GM18861 (cell line): ENCODE measurements at regions not wholly inside any gene's neighbourhood (a gene's known extent, or its start where the extent isn't known, plus 50 kb on each side); places are given as distances from the start of the nearest gene placed in this dataset.
"Not testable (repeated sequence)": the region's sequence is repeated elsewhere in the genome, so short reads cannot be mapped to it uniquely, and the experiment has no call there.

Experiments
- ATAC-seq: cut with Tn5 transposase; IDR thresholded peaks from one replicate; pipeline ENCODE4 v1.9.1; 2021; ENCODE audit not compliant: unreplicated experiment

DNA sequence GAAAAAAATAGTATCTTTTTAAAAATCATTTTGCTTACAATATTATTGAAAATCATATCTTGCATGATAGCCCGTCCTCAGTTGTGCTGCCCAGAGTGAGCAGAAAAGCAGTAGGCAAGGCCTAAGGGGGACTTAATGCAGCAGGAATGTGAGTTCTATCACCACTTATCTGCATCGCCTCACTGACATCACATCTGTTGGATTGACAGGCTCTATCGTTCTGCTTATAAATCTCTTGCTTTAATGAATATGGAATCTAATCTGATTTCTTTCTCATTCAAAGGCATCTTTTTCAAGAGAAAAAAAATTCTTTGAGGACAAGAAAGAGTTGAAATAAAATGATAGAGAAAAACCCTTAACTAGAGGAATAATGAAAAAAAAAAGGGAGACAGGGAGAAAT, 249.9 kb downstream of the PAPSS1 start:
- ATAC-seq = no peak

DNA sequence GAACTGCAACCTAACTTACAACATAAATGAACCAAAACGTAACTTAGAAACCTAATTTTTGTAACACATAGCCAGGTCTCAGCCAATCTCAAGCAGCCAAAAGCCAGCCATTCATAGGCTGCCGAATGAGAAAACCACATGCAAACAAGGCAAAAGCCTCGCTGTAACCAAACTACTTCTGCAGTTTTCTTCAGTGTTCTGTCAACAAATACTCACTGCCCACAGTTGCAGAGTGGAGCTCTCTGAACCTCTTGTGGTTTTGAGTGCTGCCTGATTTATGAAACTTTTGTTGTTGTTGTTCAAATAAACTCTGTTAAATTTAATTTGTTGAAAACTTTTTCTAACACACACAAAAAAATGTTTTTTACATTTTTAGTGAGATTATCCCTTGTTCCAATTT, 251.2 kb downstream of the PAPSS1 start:
- ATAC-seq = no peak

DNA sequence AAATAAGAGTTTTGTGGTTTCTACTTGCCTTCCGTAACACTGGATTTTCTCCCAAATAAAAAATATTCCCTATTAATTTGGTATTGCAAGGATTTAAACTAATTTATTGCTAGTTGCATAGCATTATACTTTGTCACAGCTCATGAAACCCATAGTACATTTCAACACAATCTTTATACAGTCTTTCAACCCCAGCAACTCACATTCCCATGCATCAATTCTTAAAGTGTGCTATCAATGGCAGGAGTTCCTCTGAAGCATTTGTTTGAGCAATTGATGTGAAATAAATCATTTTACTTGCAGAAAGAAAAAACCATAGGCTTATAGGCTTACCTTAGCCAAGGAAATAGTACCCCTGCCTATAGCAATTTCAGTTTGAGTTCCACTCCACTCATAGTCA, 251.9 kb downstream of the PAPSS1 start:
- no peak for ATAC-seq

DNA sequence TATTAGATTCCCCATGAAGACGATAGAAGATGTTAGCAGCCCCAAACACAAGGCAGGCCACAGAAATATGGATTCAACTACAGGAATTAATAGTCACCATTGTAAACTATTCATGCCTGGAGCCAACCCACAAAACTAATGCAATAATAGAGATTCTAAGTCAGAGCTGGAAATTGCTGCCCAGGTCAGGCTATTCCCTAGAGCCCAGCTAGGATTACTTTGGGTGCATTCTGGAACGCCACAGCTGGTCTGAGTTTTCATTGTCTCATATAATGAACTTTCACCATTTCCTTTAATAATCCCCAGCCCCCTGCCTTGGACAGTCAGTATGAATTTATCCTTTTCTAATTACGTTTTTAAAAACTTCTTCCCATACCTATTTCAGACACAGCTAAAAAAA, 252.6 kb downstream of the PAPSS1 start:
- ATAC-seq = no peak

DNA sequence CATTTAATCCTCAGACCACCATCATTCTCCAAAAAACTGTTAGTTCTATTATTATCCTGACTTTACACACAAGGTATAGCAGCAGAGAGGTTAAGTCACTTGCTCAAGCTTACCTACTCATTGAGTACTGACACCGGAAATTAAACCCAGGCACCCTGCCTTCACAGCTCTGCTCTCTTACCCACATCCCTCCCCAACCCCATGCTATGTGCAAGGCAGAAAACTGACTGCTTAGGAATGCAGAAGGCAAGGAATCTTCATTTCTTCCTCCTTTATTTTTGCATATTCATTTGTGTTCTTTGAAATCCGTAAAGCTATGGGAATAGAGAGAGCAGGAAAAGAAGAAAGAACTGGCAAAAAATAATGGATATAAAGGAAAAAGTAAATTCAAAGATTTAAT, 261.8 kb downstream of the PAPSS1 start:
- no peak for ATAC-seq

DNA sequence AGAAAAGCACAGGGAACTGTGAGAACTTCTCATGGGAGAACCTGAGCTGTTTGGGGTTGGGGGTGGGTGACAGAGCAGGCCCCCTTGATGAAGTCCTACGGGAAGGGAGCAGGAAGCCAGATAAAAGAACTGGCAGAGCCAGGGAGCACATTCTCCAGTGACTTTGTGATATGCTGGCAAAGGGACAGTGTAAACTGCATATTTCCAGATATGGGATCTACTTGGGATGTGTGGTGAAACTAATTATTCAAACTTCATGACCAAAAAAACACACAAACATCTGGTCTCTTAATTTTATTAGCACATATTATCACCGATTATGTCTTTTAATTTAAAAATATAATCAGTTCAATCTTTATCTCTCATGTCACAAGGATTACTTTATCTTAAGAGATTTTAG, 266.0 kb downstream of the PAPSS1 start:
- ATAC-seq = no peak

DNA sequence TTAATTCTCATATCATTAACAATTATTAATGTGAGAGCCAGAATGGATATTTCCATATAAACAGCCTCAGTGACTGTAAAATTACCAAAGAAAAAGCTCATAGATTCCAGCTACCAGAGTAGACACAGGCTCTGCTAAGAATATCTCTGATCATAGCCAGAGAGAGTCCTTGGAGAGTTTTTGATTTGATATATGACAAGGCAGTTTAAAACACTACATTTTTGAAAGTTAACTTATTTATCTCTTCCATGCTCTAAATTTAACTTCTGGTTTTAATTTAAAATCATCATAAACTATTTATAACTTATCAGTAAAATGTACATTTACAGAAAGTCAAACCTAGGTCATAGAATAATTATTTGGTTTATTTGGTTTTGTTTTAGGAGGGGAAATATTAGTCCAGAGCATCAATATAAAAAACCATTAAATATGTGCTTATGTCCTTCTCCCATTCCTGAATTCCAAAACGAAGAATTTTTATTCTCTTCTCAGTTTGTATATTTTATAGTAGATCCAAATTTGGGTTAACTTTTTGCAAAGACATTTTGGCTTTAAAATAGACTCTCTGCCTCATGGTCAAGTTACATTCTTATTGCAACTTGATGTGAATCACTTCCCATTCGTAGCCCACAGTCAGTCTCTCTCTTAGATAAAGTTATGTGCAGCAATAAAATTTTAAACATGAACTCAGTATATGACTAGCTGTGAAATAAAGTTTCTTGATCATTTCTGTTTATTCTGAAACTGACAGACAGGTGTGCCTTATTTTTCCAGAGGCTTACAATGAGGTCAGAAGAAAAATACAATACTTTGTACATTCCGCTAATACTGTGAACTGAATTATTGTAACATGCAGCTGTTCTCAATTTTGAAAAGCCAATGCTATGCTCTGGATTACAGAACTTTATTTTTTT, 267.1 kb downstream of the PAPSS1 start:
- ATAC-seq = no peak

DNA sequence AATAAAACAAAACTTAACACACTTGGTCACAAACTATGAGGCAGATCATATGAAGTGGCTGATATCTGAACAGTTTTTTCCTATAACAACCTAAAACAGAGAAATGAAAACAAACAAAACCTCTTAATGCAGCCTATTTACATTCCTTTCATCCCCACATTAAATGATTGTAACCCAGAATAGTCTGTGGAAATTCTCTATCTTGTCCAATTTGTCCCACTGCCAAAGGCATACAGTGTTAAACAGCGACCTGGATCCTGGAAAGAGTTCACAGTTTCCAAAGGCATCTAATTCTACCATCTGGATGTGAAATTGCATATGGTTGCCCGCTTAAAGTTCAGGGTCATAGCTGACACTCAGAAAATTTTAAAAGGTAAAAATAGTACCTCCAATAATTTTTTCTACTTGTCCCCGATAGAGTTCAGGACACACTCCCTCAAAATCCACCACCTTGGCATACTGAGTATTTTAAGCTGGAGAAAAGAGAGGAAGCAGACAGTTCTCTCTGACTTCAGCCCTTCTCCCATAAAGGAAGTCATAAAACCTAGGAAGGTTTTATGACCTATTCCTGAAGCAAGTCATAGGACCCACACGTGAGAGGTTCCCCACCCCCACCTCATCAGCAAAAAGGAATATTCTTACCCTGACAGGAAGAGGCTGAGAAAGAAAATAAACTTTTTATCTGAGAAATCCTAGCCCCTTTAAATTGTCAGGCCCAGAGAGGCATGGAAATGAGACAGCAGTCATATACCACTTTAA, 270.2 kb downstream of the PAPSS1 start:
- ATAC-seq = no peak

DNA sequence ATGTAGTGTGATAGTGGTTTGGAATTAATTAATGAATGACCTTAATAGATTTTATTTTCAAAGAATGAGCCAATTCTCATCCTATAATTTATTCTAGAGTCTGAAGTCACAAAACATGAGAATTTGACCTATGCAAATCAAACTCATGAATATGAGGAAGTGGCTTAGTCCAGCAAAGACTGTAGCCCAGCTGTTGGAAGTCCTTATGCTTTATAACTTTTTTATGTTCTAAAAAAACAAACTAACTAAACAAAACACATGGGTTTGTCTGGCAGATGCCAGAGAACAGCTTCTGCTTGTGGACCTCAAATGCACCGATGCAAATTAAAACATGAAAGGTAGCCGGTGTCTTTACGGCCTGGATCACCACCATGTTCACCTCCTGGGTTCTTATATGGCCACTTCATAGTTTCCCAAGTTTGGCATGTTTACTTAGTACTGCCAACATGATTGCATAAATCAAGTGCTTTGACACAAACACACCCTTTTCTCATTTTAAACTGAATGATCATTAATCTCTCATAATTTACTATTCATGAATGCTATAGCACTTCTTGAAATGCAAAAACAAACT, 277.4 kb downstream of the PAPSS1 start:
- ATAC-seq = no peak

DNA sequence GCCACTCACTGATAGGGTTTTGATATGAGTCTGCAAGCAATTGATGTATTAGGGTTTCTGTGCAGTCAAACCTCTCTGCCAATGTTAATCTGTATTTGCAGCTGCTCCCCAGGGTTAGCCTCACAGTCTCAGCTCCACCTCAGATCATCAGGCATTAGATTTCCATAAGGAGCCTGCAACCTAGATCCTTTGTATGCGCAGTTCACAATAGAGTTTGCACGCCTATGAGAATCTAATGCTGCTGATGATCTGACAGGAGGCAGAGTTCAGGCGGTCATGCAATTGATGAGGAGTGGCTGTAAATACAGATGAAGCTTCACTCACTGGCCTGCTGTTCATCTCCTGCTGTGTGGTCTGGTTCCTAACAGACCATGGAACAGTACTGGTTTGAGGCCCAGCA, 280.6 kb downstream of the PAPSS1 start:
- ATAC-seq = no peak

DNA sequence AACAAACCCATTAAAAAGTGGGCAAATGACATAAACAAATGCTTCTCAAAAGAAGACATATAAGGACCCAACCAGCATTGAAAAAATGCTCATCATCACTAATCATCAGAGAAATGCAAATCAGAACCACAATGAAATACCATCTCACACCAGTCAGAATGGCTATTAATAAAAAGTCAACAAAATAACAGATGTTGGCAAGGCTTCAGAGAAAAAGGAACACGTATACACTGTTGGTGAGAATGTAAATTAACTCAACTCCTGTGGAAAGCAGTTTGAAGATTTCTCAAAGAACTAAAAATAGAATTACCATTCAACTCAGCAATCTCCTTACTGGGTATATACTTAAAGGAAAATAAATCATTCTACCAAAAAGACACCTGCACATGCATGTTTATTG, 283.6 kb downstream of the PAPSS1 start:
- not testable (repeated sequence) for ATAC-seq

DNA sequence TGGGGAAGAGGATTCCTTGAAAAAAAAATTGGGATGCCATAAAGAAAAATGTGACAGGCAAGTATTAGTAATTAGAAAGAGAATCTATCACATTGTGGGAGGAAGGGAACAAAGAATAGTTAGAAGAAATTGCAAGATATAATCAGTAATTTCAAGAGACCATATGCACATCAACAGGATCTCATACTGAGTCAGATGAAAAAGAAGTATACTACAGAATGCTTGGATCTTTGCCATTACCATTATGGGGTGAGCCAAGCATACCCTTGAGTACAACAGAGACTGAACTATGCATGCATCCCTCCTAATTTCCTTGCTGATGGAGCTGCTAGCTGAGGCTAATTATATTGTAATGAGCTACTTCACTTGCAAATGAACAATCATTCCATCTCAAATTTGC, 287.6 kb downstream of the PAPSS1 start:
- no peak for ATAC-seq

DNA sequence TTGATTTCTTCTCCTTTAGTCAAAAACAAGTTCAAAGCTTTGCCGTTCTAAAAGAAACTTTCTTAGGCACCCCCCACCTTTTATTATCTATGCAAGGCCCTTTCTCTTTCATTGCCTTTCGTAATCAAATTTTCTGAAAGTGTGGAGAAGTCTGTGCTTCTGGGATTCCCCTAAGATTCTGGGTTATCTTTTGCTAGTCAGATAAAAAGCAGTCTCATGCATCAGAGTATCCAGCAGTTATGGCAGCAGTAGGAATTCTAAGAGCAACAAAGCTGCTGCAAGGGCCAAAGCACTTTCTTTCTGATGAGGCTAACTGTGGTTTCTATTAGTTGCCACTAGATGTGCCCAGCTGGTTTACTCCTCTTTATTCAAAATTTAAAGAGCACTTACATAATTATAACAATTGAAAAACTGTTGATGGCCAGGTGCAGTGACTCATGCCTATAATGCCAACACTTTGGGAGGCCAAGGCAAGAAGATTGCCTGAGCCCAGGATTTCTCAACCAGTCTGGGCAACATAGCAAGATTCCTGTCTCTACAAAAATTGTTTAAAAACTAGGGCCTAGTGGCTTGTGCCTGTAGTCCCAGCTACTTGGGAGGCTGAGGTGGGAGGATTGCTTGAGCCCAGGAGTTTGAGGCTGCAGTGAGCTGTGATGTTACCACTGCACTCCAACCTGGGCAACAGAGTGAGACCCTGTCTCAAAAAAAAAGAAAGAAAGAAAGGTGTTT, 296.2 kb downstream of the PAPSS1 start:
- no peak for ATAC-seq

DNA sequence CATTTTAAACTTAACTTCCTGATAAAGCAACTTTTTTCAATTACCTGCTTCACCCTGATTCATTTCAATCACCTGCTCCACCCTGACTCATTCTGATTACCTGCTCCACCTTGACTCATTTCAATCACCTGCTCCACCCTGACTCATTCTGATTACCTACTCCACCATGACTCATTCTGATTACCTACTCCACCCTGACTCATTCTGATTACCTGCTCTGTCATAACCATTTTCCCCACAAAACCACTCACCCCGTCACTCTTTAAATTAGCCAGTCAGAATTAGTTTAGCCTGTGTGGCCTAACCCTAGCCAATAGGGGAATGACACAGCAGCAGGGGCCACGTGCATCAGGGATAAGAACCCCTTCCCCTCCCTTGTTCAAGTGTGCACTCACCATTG, 300.5 kb downstream of the PAPSS1 start:
- not testable (repeated sequence) for ATAC-seq

DNA sequence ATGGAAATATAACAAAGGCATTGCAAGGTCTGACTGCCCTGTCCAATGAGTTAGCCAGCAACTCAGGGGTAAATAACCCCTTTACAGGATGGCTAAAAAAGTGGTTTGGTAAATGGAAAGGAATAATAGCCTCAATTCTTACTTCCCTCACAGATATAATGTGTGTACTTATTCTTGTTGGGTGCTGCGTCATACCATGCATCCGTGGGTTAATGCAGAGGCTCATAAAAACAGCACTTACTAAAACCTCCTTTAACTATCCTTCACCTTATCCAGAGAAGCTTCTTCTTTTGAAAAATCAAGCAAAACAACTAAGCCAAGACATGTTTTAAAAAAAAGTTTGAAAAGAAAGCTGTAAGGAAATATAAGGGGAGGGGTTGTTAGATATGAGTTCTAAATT, 301.0 kb downstream of the PAPSS1 start:
- no peak for ATAC-seq

DNA sequence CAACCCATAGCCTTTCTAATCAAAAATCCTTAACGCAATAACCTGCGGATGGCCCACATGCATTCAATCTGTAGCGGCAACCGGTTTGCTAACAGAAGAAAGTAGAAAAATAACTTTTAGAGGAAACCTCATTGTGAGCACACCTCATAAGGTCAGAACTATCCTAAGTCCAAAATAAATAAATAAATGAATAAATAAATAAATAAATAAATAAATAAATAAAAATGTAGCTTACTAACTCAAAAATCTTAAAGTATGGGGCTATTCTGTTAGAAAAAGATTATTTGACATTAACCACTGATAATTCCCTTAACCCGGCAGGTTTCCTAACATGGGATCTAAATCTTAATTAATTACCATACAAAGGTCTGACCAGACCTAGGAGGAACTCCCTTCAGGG, 304.5 kb downstream of the PAPSS1 start:
- not testable (repeated sequence) for ATAC-seq

DNA sequence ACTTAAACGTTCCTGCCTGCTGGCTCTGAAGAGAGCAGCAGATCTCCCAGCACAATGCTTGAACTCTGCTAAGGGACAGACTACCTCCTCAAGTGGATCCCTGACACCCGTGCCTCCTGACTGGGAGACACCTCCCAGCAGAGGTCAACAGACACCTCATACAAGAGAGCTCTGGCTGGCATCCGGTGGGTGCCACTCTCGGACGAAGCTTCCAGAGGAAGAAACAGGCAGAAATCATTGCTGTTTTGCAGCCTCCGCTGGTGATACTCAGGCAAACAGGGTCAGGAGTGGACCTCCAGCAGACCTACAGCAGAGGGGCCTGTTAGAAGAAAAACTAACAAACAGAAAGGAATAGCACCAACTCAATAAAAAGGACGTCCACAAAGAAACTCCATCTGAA, 310.2 kb downstream of the PAPSS1 start:
- ATAC-seq = not testable (repeated sequence)

DNA sequence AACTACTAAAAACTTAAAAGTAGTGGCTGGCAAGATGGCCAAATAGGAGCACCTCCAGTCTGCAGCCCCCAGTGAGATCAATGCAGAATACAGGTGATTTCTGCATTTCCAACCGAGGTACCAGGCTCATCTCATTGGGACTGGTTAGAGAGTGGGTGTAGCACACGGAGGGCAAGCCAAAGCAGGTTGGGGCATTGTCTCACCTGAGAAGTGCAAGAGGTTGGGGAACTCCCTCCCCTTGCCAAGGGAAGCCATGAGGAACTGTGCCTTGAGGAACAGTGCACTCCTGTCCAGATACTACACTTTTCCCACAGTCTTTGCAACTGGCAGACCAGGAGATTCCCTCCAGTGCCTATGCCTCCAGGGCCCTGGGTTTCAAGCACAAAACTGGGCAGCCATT, 311.1 kb downstream of the PAPSS1 start:
- no peak for ATAC-seq

DNA sequence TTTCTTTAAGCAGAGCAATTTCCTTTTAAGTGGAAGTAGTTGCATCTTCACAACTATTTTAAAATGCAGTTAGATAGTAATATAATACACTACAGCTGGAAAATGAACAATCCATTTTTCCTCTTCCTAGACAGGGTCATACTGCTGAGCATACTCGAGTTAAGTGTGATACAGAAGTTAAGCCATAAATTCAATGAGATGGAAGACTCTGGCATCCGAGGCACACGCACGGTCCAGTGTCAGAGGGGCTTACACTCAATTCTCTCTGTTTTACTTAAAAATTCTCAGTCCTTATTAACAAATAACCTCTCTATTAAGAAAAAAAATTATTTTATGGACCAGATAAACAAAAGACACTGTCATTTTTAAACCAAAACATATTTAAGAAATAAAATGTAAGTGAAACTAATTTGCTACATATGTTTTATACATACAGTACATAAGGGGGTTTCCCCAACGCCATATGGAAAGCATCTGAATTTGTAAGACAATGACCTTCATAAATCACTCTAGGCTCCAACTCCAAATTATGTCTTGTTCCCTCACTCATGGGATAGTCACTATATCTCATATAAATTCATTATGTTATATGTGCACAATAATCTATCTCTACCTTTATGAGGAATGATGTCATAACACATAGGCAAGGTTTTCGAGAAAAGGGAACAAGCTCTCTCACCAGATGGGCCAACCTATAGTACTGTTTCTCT, 315.3 kb downstream of the PAPSS1 start:
- ATAC-seq = no peak

DNA sequence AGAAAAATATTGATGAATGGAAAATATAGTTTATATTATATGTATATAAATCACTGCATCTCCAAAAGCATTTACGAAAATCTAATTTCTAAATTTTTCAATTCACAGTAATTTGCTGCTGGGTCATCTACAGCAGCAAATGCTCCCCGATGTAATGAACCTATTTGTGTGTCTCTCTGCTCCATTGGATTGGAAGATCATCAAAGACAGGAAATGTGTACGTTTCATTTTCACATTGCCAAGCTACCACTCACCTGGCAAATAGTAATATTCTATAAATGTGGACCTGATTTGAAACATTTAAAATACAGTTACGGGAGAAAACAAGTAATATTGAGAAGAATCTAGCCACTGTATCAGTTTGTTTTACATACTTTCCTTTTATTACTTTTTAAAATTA, 317.7 kb downstream of the PAPSS1 start:
- ATAC-seq = no peak

DNA sequence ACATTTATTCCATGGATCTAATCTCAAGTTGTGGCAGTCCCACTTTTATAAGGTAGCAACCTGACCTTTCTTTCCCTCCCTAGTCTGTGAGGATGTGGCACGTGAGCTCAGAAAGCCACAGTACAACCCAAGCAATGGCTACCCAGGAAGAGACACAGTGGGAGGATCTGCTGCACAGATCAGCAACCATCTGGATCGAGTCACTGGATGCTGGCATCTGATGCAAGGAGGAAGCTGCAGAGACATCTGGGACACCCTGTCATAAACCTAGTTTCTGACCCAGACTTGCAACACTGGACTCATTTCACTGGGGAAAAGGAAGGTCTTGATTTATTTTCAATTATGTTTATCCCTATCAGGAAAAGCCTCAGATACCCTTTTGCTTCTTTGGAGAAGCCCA, 327.1 kb downstream of the PAPSS1 start:
- no peak for ATAC-seq
